IPS-20b (cell line): ENCODE measurements at regions not wholly inside any gene's neighbourhood (a gene's known extent, or its start where the extent isn't known, plus 50 kb on each side); places are given as distances from the start of the nearest gene placed in this dataset.
"Not testable (repeated sequence)": the region's sequence is repeated elsewhere in the genome, so short reads cannot be mapped to it uniquely, and the experiment has no call there.

Experiments used
- H3K27ac ChIP-seq: one replicate; pipeline ENCODE4 v1.5.1; 2013; ENCODE audit warnings: low read length
- H3K27me3 ChIP-seq: 2 replicates; pipeline ENCODE4 v1.6.1; 2013; ENCODE audit warnings: mild to moderate bottlenecking, low read length, inconsistent platforms; ENCODE audit not compliant: insufficient read depth
- H3K36me3 ChIP-seq: 2 replicates; pipeline ENCODE4 v1.6.1; 2013; ENCODE audit warnings: low read depth, mild to moderate bottlenecking, inconsistent platforms, low read length, moderate library complexity; ENCODE audit not compliant: insufficient read depth
- H3K4me1 ChIP-seq: 2 replicates; pipeline ENCODE4 v1.6.1; 2013; ENCODE audit warnings: mild to moderate bottlenecking, control low read depth, inconsistent platforms, low read length, moderate library complexity; ENCODE audit not compliant: insufficient read depth
- H3K4me3 ChIP-seq: 2 replicates; pipeline ENCODE4 v1.5.1; 2013; ENCODE audit warnings: mild to moderate bottlenecking, low read length, inconsistent platforms
- H3K9ac ChIP-seq: 2 replicates; pipeline ENCODE4 v1.6.1; 2013; ENCODE audit warnings: low read depth, mild to moderate bottlenecking, inconsistent platforms, low read length, moderate library complexity
- H3K9me3 ChIP-seq: 2 replicates; pipeline ENCODE4 v1.6.1; 2013; ENCODE audit warnings: mild to moderate bottlenecking, low read depth, low read length, inconsistent platforms; ENCODE audit not compliant: insufficient read depth

DNA sequence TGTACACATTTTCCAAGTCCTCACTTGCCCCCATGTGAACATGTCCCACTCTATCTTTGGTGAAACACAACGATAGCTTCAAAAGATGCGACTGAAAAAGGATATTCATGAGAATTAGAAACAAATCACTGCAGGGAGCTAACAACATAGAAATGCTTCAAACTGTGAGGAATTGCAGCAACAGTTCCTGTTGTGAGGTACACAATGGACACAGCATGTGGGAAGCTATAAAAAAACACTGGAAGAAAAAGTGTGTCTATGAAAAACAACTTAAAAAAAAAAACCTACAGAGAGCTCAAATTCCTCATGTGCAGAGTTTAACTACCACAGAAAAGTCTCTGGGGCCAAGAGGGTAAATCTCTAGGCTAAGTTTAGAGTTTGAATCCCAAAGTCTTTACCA lies 51.6 kb upstream of the BLTP1 start:
- no peaks in the 10 kb centered on the region for H3K36me3 ChIP-seq
- H3K4me3 ChIP-seq: peak overlapping the region; percentile 39; the same call in 1 of the 2 replicates
- H3K9ac ChIP-seq: no peak overlapping the region
- peaks cover 21% of the 10 kb centered on the region; the same call in 1 of the 2 replicates for H3K4me1 ChIP-seq
- no peaks in the 10 kb centered on the region for H3K9me3 ChIP-seq
- H3K27ac ChIP-seq: no peak overlapping the region
- H3K27me3 ChIP-seq: peaks cover 42% of the 10 kb centered on the region; the same call in 1 of the 2 replicates

DNA sequence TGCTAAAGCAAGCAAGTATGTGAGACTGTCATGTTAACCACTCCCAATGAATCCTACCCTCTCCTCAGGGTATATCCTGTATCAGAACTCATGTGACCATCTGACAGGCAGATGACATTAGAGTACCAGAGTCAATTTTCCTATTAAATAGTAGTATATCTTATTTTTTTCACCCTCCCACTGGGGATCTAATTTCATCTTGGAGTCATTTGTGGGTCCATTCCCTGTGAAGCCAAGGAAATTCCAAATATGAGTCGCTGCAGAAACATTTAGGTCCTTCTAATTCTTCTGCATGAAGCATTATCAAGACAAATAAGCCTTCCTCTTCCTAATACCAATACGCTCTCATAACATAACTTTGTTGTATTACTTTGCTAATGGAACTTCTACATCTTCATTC lies 52.2 kb upstream of the BLTP1 start:
- peaks cover 21% of the 10 kb centered on the region; the same call in 1 of the 2 replicates for H3K4me1 ChIP-seq
- peak overlapping the region; percentile 39; the same call in 1 of the 2 replicates for H3K4me3 ChIP-seq
- no peak overlapping the region for H3K9ac ChIP-seq
- peaks cover 42% of the 10 kb centered on the region; the same call in 1 of the 2 replicates for H3K27me3 ChIP-seq
- H3K9me3 ChIP-seq: no peaks in the 10 kb centered on the region
- no peaks in the 10 kb centered on the region for H3K36me3 ChIP-seq
- no peak overlapping the region for H3K27ac ChIP-seq

DNA sequence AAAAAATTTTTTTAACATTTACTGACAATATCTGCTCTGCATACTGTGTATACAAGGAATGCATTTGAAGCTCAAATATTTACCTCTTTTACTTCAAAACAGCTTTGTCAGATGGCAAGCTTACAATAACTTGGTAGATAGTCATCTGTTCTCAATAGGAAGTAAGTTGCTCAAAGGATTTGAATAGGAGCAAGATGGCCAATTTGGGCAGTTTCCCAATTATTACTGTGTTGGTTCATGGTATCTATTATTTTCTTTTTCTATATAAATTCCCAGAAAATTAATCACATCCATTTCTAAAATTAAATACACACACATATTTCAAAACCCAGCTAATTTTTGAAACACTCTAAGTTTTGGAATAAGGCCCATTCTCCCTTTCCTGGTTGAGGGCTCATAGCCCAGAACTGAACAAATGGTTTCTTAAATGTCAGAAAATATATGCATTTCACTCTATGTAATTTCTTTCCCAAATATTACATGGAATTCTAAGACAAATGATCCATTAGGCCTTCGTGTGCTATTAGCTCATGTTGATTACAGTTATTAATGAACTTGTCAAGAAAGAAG lies 60.2 kb upstream of the BLTP1 start:
- Histone ChIP-seq H3K9me3 (no peaks in the 10 kb centered on the region), H3K27me3 (no peaks in the 10 kb centered on the region), H3K27ac (no peak overlapping the region), H3K36me3 (no peaks in the 10 kb centered on the region), H3K9ac (no peak overlapping the region), H3K4me1 (no peaks in the 10 kb centered on the region), H3K4me3 (no peak overlapping the region)

DNA sequence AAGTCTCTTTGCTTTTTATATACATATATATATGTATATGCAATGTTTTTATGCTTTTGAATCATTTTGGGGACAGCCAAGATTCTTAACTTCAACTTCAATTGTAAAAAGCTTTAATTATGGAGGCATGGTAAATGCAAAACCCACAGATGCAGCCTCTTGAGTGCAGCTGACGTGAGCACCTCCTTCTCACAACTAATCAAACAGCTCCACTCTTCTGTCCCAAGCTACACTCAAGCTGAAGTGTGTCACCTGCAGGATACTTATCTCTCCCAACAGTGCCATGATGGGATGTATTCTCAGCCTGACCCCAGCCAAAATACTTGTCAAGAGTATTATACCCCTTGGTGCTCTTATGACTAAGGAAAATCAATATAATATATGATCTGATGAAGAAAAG lies 60.7 kb upstream of the BLTP1 start:
- Histone ChIP-seq H3K9me3 (no peaks in the 10 kb centered on the region), H3K9ac (no peak overlapping the region), H3K4me1 (no peaks in the 10 kb centered on the region), H3K27ac (no peak overlapping the region), H3K36me3 (no peaks in the 10 kb centered on the region), H3K4me3 (no peak overlapping the region), H3K27me3 (no peaks in the 10 kb centered on the region)

DNA sequence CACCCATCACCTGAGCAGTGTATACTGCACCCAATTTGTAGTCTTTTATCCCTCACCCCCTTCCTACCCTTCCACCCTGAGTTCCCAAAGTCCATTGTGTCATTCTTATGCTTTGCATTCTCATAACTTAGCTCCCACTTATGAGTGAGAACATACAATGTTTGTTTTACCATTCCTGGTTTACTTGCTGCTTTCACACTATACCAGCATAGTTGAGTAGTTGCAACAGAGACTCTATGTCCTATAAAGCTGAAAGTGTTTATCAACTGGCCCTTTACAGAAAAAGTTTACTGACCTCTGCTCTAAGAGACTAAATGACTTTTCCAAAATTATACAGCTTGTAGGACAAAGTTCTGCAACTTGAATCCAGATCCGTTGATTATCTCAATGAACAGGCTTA lies 61.1 kb upstream of the BLTP1 start:
- no peak overlapping the region for H3K4me3 ChIP-seq
- no peak overlapping the region for H3K9ac ChIP-seq
- H3K36me3 ChIP-seq: no peaks in the 10 kb centered on the region
- H3K4me1 ChIP-seq: no peaks in the 10 kb centered on the region
- H3K27me3 ChIP-seq: no peaks in the 10 kb centered on the region
- no peaks in the 10 kb centered on the region for H3K9me3 ChIP-seq
- H3K27ac ChIP-seq: no peak overlapping the region

DNA sequence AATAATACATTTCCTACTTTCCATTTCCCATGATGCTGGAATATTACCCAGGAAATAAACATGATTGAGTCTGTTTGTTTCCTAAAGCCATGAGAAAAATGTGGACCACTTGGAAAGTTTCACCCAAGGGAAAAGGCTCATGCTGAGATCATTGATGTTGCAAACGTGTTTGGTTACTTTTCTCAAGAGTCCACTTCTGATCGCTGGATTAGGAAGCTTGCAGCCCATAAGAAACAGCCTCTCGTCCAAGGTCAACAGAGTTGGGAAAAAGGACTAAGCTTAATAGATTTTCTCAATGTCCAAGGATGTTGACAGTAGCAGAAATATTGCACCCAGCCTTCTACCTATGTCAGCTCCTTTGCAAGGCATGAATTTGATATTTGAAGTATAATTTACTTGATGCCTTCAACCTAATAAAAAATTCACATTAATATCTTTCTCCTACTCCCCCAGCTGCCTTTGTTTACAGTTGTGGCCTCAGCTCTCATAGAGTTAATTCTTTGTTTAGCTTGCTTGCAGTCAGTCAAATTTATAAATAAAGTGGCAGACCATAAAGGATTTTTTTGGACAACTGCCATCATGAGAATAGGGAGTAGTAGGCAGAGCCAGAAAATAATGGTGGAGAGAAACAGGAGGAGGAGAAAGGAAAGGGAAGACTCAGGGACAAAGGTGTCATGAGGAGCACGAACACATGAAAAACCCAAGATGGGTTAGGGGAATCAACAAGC lies 65.6 kb upstream of the BLTP1 start:
- no peak overlapping the region for H3K9ac ChIP-seq
- no peaks in the 10 kb centered on the region for H3K9me3 ChIP-seq
- H3K36me3 ChIP-seq: no peaks in the 10 kb centered on the region
- no peak overlapping the region for H3K4me3 ChIP-seq
- no peaks in the 10 kb centered on the region for H3K27me3 ChIP-seq
- H3K27ac ChIP-seq: no peak overlapping the region
- H3K4me1 ChIP-seq: peaks cover 5% of the 10 kb centered on the region; the same call in 1 of the 2 replicates

DNA sequence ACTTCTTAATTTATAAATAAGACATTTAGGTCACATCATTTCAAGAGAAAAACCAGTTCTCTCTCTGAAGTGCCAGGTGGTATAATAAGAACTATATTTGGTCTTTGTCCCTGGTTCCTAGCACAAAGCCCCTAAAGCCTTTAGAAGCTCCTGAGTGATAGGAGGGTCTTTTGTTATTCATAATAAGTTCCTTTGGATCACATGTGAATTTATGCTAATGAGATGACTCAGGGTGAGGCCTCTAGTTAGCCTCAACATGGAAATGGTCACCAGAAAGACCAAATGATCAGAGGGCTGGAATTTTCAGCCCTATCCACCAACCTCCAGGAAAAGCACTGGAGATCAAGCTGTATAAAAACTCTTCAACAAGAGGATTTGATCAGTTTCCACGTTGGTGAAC lies 68.1 kb upstream of the BLTP1 start:
- Histone ChIP-seq H3K27ac (no peak overlapping the region), H3K36me3 (no peaks in the 10 kb centered on the region), H3K9ac (no peak overlapping the region), H3K4me1 (peaks cover 5% of the 10 kb centered on the region; the same call in 1 of the 2 replicates), H3K27me3 (no peaks in the 10 kb centered on the region), H3K9me3 (no peaks in the 10 kb centered on the region), H3K4me3 (no peak overlapping the region)

DNA sequence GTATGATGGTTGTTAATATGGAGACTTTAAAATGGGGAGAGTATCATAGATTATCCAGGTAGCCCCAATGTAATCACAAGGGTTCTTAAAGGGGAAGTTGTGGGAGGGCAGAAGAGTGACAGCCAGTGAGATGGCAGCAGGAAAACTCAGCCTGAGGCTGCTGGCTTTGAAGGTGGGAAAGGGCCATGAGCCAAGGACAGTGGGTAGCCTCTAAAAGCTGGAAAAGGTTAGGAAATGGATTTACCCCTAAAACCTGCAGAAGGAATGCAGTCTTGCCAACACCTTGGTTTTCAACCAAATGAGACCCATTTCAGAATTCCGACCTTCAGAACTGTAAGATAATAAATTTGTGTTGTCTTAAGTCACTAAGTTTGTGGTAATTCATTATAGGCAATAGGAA lies 68.8 kb upstream of the BLTP1 start:
- H3K27me3 ChIP-seq: no peaks in the 10 kb centered on the region
- no peak overlapping the region for H3K27ac ChIP-seq
- no peak overlapping the region for H3K9ac ChIP-seq

DNA sequence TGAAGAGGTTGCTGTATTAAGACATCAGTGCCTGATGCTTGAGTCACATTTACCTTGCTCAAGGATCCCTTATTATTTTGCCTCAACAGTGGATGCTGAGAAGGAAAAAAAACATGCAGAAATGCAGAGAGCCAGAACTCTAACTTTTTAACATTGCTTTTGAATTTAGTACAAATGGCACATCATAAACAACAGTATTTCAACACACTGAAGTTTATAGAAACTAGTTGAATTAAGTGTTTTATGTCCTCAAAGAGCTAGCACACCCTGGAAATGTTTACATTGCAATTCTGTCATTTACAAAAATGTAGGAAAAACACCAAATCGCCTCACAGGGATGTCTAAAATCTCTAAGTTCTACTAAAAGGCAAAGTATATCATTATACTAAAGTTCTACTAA lies 69.5 kb upstream of the BLTP1 start:
- no peak overlapping the region for H3K9ac ChIP-seq
- peaks cover 5% of the 10 kb centered on the region; the same call in 1 of the 2 replicates for H3K4me1 ChIP-seq
- no peaks in the 10 kb centered on the region for H3K36me3 ChIP-seq
- no peak overlapping the region for H3K4me3 ChIP-seq
- no peak overlapping the region for H3K27ac ChIP-seq
- H3K27me3 ChIP-seq: no peaks in the 10 kb centered on the region
- no peaks in the 10 kb centered on the region for H3K9me3 ChIP-seq

More for the DNA sequence above, 68.8 kb upstream of the BLTP1 start:
- Histone ChIP-seq H3K36me3 (no peaks in the 10 kb centered on the region), H3K9me3 (no peaks in the 10 kb centered on the region), H3K4me3 (no peak overlapping the region), H3K4me1 (peaks cover 5% of the 10 kb centered on the region; the same call in 1 of the 2 replicates)

DNA sequence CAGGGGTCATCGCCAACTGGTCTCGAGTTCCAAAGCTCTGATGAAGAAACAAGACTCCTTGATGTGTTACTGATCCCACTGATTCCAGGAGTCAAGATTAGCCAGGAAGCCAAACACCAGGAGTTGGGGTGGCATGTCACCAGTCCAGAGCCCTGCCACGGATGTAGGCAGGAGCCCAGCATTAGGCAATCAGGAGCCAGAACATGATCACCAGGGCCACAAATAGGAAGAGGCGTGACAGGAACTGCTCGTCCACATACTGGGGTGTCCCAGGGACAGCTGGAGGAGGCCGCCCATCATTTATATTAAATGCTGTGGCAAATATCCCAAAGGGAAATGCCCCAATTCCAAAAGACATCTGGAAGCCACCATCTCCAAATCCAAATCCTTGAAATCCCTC lies 74.5 kb upstream of the BLTP1 start:
- H3K27me3 ChIP-seq, H3K27ac ChIP-seq, H3K4me3 ChIP-seq, H3K4me1 ChIP-seq, H3K9me3 ChIP-seq, H3K9ac ChIP-seq, H3K36me3 ChIP-seq: not testable (repeated sequence)

DNA sequence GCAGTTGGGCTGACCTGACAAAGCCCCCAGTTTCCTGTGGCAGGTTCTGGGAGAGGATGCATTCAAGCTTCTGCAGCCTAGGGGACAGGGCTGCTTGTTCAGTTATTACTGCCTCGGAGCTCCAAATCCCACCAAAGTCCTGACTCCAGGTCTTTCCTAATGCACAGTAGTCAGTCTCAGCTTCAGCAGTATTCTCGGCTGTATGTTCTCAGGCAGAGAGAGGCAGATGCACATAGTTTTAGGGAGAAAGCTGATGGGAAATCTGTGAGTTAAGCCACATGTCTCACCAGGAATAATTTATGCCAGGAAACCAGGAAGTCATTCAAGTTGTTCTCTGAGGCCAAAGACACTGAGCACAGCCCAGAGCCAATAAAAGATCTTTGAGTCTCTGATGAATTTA lies 75.3 kb upstream of the BLTP1 start:
- not testable (repeated sequence) for H3K27ac ChIP-seq, H3K27me3 ChIP-seq, H3K4me1 ChIP-seq, H3K36me3 ChIP-seq, H3K4me3 ChIP-seq, H3K9me3 ChIP-seq, H3K9ac ChIP-seq

DNA sequence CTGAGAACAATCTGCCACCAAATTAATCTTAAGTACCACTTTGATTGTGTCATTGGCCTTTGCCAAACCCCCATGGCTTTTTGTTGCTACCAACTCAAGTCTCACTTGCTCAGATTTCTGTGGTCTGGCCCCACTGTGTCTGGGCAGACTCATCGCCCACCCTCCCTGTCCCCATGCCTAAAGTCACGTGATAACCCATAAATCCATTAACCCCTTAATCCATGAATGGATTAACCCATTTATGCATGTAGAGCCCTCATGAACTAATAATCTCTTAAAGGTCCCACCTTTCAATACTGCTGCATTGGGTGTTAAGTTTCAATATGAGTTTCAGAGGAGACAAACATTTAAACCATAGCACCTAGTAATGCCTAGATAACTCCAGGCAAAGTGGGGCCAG lies 78.5 kb upstream of the BLTP1 start:
- H3K9ac ChIP-seq: no peak overlapping the region
- H3K27me3 ChIP-seq: no peaks in the 10 kb centered on the region
- no peaks in the 10 kb centered on the region for H3K4me1 ChIP-seq
- H3K9me3 ChIP-seq: no peaks in the 10 kb centered on the region
- H3K27ac ChIP-seq: no peak overlapping the region
- no peak overlapping the region for H3K4me3 ChIP-seq
- H3K36me3 ChIP-seq: no peaks in the 10 kb centered on the region
